NT2/D1 (cell line): ENCODE measurements at regions not wholly inside any gene's neighbourhood (a gene's known extent, or its start where the extent isn't known, plus 50 kb on each side); places are given as distances from the start of the nearest gene placed in this dataset.

Experiments used
- DNase-seq: peaks from one replicate; pipeline ENCODE4 v3.0.0-alpha.2; 2011; ENCODE audit warnings: low read depth, low spot score
- H3K27me3 ChIP-seq: 2 replicates; pipeline ENCODE4 v1.6.0; 2011; ENCODE audit warnings: mild to moderate bottlenecking; ENCODE audit not compliant: insufficient read length, insufficient read depth
- H3K36me3 ChIP-seq: 2 replicates; pipeline ENCODE4 v1.6.1; 2011; ENCODE audit warnings: mild to moderate bottlenecking, low read length, mixed read lengths; ENCODE audit not compliant: insufficient read depth, insufficient read length
- H3K4me1 ChIP-seq: 2 replicates; pipeline ENCODE4 v1.5.1; 2011; ENCODE audit not compliant: insufficient read depth, insufficient read length
- H3K4me3 ChIP-seq: 2 replicates; pipeline ENCODE4 v1.5.1; 2011; ENCODE audit warnings: low read depth; ENCODE audit not compliant: insufficient read length
- H3K9ac ChIP-seq: 2 replicates; pipeline ENCODE4 v1.6.0; 2011; ENCODE audit warnings: low read depth; ENCODE audit not compliant: insufficient read length
- H3K9me3 ChIP-seq: 2 replicates; pipeline ENCODE4 v1.5.1; 2011; ENCODE audit warnings: mild to moderate bottlenecking, low read length; ENCODE audit not compliant: insufficient read depth
- SUZ12 ChIP-seq: IDR thresholded peaks from 2 replicates; pipeline ENCODE4 v1.6.1; 2011; ENCODE audit not compliant: insufficient read length, insufficient read depth; ENCODE audit errors: extremely low read depth
- YY1 ChIP-seq: IDR thresholded peaks from 2 replicates; pipeline ENCODE4 v1.6.1; 2011; ENCODE audit not compliant: insufficient read length, insufficient read depth
- ZNF274 ChIP-seq: IDR thresholded peaks from 2 replicates; pipeline ENCODE4 v1.6.1; 2011; ENCODE audit warnings: mild to moderate bottlenecking, low read depth, low read length

DNA sequence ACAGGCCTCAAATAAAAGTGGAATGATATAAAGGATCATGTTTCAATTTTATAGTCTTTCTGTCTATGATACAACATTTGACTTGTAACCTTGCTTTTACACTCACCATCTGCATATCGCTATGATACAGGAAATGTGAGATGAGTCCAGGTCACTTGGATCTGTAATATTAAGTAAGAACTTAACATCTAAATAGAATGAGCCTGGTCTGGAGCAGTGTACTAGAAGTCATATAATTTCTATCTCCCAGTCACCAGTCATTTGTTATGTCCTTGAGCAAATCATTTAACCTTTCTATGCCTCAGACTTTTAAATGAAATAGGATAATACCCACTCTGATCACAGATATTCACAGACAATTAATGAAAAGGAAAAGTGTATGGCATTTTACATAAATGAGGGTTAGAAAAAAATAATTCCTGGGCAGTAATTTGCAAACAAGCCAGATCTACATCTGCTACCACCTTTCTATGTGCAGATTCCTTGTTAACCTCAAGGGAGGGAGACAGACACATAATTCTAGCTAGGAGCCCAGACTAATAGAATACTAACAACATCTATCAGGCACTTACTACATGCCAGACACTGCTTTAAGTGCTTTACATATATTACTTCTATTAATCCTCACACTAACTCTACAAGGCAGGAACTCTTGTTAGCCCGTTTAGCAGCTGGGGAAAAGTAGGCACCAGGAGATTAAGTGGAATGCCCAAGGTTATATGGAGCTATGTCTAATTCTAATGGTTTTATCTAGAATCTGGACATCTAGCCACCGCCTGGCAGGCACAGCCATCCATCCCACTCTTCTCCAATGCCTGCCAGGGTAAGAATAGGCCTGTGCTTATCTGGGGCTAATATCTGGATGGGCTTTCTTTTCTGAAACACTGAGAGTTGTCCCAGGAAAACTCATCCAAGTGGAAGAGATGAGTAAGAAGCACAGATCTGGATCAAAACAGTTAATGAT, 313.6 kb upstream of the CDH20 start:
- Histone ChIP-seq H3K4me1 (no peaks in the 10 kb centered on the region), H3K9me3 (no peaks in the 10 kb centered on the region), H3K36me3 (no peaks in the 10 kb centered on the region), H3K4me3 (no peak overlapping the region), H3K9ac (no peak overlapping the region), H3K27me3 (no peaks in the 10 kb centered on the region)
- no peak for DNase-seq
- TF ChIP-seq YY1: no peak
- TF ChIP-seq ZNF274: no peak
- no peak for TF ChIP-seq SUZ12

DNA sequence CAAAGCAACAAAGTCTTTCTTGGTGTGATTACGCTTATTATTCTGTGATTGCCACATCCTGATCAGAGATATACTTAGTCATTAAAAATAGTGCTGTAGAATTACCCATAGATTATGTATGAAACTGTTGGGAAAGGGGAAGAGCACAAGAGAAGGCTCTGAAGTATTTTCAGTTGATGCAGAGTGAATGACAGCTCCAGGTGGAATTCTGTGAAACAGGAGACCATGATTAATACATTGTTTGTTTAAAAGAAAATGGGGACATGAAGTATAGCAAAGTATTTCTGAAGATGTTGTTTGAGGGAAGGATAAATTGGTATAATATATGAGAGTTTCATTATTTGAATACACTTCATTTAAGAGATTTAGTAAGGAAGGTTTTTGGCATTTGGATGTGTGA, 307.6 kb upstream of the CDH20 start:
- Histone ChIP-seq H3K4me3 (no peak overlapping the region), H3K27me3 (no peaks in the 10 kb centered on the region), H3K9ac (no peak overlapping the region), H3K36me3 (no peaks in the 10 kb centered on the region), H3K9me3 (no peaks in the 10 kb centered on the region), H3K4me1 (no peaks in the 10 kb centered on the region)
- TF ChIP-seq YY1 (no peak), ZNF274 (no peak), SUZ12 (no peak)
- no peak for DNase-seq

GRCh38 chr18:61031626-61032025, 301.6 kb upstream of the CDH20 start:
- H3K4me3 ChIP-seq: no peak overlapping the region
- H3K4me1 ChIP-seq: no peaks in the 10 kb centered on the region
- no peaks in the 10 kb centered on the region for H3K9me3 ChIP-seq
- H3K9ac ChIP-seq: no peak overlapping the region
- no peaks in the 10 kb centered on the region for H3K27me3 ChIP-seq
- H3K36me3 ChIP-seq: no peaks in the 10 kb centered on the region
- DNase-seq: no peak
- TF ChIP-seq ZNF274 (no peak), SUZ12 (no peak), YY1 (no peak)

- TF ChIP-seq YY1: no peak
- TF ChIP-seq SUZ12: no peak
- TF ChIP-seq ZNF274: no peak
- Histone ChIP-seq H3K27me3 (no peaks in the 10 kb centered on the region), H3K4me1 (no peaks in the 10 kb centered on the region), H3K36me3 (no peaks in the 10 kb centered on the region), H3K4me3 (no peak overlapping the region), H3K9me3 (no peaks in the 10 kb centered on the region), H3K9ac (no peak overlapping the region)
- DNase-seq: no peak
Observed at GRCh38 chr18:61034580-61034979, 298.6 kb upstream of the CDH20 start.

GRCh38 chr18:61039251-61039650, 294.0 kb upstream of the CDH20 start:
- TF ChIP-seq YY1 (no peak), SUZ12 (no peak), ZNF274 (no peak)
- H3K9me3 ChIP-seq: no peaks in the 10 kb centered on the region
- no peak for DNase-seq
- H3K27me3 ChIP-seq: no peaks in the 10 kb centered on the region
- no peak overlapping the region for H3K9ac ChIP-seq
- H3K4me1 ChIP-seq: no peaks in the 10 kb centered on the region
- H3K4me3 ChIP-seq: no peak overlapping the region
- no peaks in the 10 kb centered on the region for H3K36me3 ChIP-seq

DNA sequence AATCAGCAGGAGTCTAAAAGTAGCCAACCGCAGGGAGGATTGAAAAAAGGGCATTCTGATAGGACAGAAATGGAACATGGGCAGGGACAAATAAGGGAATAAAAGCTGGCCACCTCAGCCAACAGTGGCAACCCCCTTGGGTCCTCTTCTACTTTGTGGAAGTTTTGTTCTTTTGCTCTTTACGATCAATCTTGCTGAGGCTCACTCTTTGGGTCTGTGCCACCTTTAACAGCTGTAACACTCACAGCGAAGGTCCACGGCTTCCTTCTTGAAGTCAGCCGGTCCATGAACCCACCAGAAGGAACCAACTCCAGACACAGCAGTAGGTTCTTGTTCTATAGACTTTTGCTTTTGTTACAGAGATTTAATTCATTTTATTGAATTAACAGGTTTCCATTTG, 285.4 kb upstream of the CDH20 start:
- no peak for DNase-seq
- H3K4me3 ChIP-seq: no peak overlapping the region
- H3K9ac ChIP-seq: no peak overlapping the region
- no peaks in the 10 kb centered on the region for H3K4me1 ChIP-seq
- H3K9me3 ChIP-seq: no peaks in the 10 kb centered on the region; the same call in 1 of the 2 replicates
- no peaks in the 10 kb centered on the region for H3K27me3 ChIP-seq
- no peaks in the 10 kb centered on the region for H3K36me3 ChIP-seq
- TF ChIP-seq ZNF274 (no peak), SUZ12 (no peak), YY1 (no peak)

DNA sequence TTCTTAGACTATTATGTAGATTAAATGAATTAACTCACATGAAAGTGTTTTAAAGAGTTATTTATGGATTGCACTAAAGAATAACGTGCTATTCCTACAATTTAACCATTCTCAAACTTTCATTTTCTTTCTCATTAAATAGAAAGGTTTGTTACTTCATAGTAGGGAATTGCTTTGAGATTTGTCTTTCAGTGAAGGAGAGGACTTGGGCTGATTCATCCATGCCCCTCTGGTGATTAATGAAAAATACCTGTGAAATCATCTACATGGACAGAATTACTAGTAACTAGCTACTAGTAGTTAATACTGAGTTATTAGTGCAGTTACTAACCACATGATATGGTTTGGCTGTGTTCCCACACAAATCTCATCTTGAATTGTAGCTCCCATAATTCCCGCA, 275.8 kb upstream of the CDH20 start:
- Histone ChIP-seq H3K9ac (no peak overlapping the region), H3K9me3 (no peaks in the 10 kb centered on the region), H3K27me3 (no peaks in the 10 kb centered on the region), H3K4me1 (no peaks in the 10 kb centered on the region), H3K36me3 (no peaks in the 10 kb centered on the region), H3K4me3 (no peak overlapping the region)
- no peak for TF ChIP-seq SUZ12
- no peak for TF ChIP-seq YY1
- TF ChIP-seq ZNF274: no peak
- no peak for DNase-seq
